OCI-LY3 (cell line): ENCODE measurements at regions not wholly inside any gene's neighbourhood (a gene's known extent, or its start where the extent isn't known, plus 50 kb on each side); places are given as distances from the start of the nearest gene placed in this dataset.

Experiments
- H2AFZ ChIP-seq: fragments of 200-600, 300-600 bp; shearing (Covaris generic); 2 replicates; pipeline ENCODE4 v1.6.0; 2014; ENCODE audit warnings: antibody characterized with exemption, low read depth, low read length
- H3K27ac ChIP-seq: fragments of 200-600, 300-600 bp; sonication (generic); 2 replicates; pipeline ENCODE4 v1.5.1; 2014; ENCODE audit warnings: mild to moderate bottlenecking, low read length, moderate library complexity, mixed read lengths
- H3K27me3 ChIP-seq: fragments of 200-600, 300-600 bp; sonication (generic); 2 replicates; pipeline ENCODE4 v1.6.1; 2014; ENCODE audit warnings: low read depth, low read length, mixed read lengths
- H3K36me3 ChIP-seq: fragments of 200-600, 300-600 bp; sonication (generic); replicated peaks from 2 replicates; pipeline ENCODE3; 2014; ENCODE audit warnings: low read depth, low read length, mixed read lengths
- H3K4me1 ChIP-seq: fragments of 300-600, 200-600 bp; sonication (generic); 2 replicates; pipeline ENCODE4 v1.6.1; 2014; ENCODE audit warnings: low read length, mixed read lengths
- H3K4me2 ChIP-seq: fragments of 200-600, 300-600 bp; sonication (generic); 2 replicates; pipeline ENCODE4 v1.6.1; 2014; ENCODE audit warnings: low read length, mixed read lengths
- H3K4me3 ChIP-seq: fragments of 300-600, 200-600 bp; sonication (generic); 2 replicates; pipeline ENCODE4 v1.5.1; 2014; ENCODE audit warnings: antibody characterized with exemption, mild to moderate bottlenecking, low read length, moderate library complexity
- H3K79me2 ChIP-seq: fragments of 300-600, 200-600 bp; shearing (Covaris generic); 2 replicates; pipeline ENCODE4 v1.6.1; 2014; ENCODE audit warnings: mild to moderate bottlenecking, low read length, mixed read lengths
- H3K9ac ChIP-seq: fragments of 300-600, 200-600 bp; shearing (Covaris generic); 2 replicates; pipeline ENCODE4 v1.6.0; 2014; ENCODE audit warnings: mild to moderate bottlenecking, low read length, moderate library complexity
- H3K9me3 ChIP-seq: fragments of 200-600, 300-600 bp; shearing (Covaris generic); 2 replicates; pipeline ENCODE4 v1.6.1; 2014; ENCODE audit warnings: low read length, mixed read lengths; ENCODE audit not compliant: insufficient read depth
- H4K20me1 ChIP-seq: fragments of 200-600, 300-600 bp; sonication (generic); 2 replicates; pipeline ENCODE4 v1.6.1; 2016; ENCODE audit warnings: low read length, mixed read lengths; ENCODE audit not compliant: insufficient read depth
- EZH2phosphoT487 ChIP-seq: fragments of 200-600 bp; shearing (Covaris generic); IDR thresholded peaks from 2 replicates; pipeline ENCODE4 v1.6.1; 2018; ENCODE audit warnings: antibody characterized with exemption, mixed run types, low read depth
- TF ChIP-seq, protein P1 (sequence below): fragments of 200-600, 300-600 bp; sonication (generic); IDR thresholded peaks from 2 replicates; pipeline ENCODE4 v1.5.1; 2014; ENCODE audit warnings: antibody characterized with exemption, low read length, low read depth

DNA sequence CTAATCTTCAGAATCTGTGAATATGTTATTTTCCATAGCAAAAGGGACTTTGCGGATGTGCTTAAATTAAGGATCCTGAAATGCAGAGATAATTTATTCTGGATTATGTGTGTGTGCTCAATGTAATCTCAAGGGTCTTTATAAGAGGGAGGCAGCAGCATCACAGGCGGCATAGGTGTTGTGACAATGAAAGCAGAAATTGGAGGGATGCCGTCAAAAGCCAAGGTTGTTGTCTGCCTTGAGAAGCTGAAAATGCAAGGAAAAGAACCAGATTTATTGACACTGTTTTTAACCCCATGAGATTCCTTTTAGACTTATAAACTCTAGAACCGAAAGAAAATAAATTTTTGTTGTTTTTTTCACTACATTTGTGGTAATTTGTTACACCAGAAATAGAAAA, 948.5 kb downstream of the TLE4 start:
- TF ChIP-seq, protein P1, sequence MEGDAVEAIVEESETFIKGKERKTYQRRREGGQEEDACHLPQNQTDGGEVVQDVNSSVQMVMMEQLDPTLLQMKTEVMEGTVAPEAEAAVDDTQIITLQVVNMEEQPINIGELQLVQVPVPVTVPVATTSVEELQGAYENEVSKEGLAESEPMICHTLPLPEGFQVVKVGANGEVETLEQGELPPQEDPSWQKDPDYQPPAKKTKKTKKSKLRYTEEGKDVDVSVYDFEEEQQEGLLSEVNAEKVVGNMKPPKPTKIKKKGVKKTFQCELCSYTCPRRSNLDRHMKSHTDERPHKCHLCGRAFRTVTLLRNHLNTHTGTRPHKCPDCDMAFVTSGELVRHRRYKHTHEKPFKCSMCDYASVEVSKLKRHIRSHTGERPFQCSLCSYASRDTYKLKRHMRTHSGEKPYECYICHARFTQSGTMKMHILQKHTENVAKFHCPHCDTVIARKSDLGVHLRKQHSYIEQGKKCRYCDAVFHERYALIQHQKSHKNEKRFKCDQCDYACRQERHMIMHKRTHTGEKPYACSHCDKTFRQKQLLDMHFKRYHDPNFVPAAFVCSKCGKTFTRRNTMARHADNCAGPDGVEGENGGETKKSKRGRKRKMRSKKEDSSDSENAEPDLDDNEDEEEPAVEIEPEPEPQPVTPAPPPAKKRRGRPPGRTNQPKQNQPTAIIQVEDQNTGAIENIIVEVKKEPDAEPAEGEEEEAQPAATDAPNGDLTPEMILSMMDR, result no peak
- no peak for TF ChIP-seq EZH2phosphoT487
- no peaks in the 10 kb centered on the region for H4K20me1 ChIP-seq
- H3K4me3 ChIP-seq, result no peak overlapping the region
- no peak overlapping the region for H3K4me2 ChIP-seq
- no peaks in the 10 kb centered on the region for H3K4me1 ChIP-seq
- H3K79me2 ChIP-seq, result no peaks in the 10 kb centered on the region
- no peak overlapping the region for H2AFZ ChIP-seq
- H3K36me3 ChIP-seq, result no peaks in the 10 kb centered on the region
- no peak overlapping the region for H3K9ac ChIP-seq
- H3K27me3 ChIP-seq, result no peaks in the 10 kb centered on the region
- no peaks in the 10 kb centered on the region for H3K9me3 ChIP-seq
- no peak overlapping the region for H3K27ac ChIP-seq

DNA sequence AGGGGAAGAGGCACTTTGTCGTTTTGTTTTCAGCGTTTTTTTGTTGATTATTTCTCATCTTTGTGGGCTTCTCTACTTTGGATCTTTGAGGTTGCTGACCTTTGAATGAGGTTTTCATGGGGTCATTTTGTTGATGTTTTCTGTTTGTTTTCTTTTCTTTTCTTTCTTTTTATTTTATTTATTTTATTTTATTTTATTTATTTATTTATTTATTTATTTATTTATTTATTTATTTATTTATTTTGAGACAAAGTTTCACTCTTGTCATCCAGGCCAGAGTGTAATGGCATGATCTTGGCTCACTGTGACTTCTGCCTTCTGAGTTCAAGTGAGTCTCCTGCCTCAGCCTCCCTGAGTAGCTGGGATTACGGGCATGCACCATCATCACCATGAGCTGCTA, 946.7 kb downstream of the TLE4 start:
- Histone ChIP-seq H3K9me3 (no peaks in the 10 kb centered on the region), H3K4me1 (no peaks in the 10 kb centered on the region), H3K27ac (no peak overlapping the region), H3K36me3 (no peaks in the 10 kb centered on the region), H2AFZ (no peak overlapping the region), H3K79me2 (no peaks in the 10 kb centered on the region), H3K4me2 (no peak overlapping the region), H4K20me1 (no peaks in the 10 kb centered on the region), H3K9ac (no peak overlapping the region), H3K4me3 (no peak overlapping the region), H3K27me3 (no peaks in the 10 kb centered on the region)
- TF ChIP-seq, protein P1, result no peak
- TF ChIP-seq EZH2phosphoT487, result no peak

GRCh38 chr9:80516679-80517078, 944.9 kb downstream of the TLE4 start:
- no peak overlapping the region for H3K27ac ChIP-seq
- H3K27me3 ChIP-seq, result no peaks in the 10 kb centered on the region
- no peak overlapping the region for H3K4me2 ChIP-seq
- no peaks in the 10 kb centered on the region for H3K9me3 ChIP-seq
- H3K4me3 ChIP-seq, result no peak overlapping the region
- H3K4me1 ChIP-seq, result no peaks in the 10 kb centered on the region
- H4K20me1 ChIP-seq, result no peaks in the 10 kb centered on the region
- TF ChIP-seq, protein P1, result no peak
- no peak for TF ChIP-seq EZH2phosphoT487
- H2AFZ ChIP-seq, result no peak overlapping the region
- H3K79me2 ChIP-seq, result no peaks in the 10 kb centered on the region
- H3K36me3 ChIP-seq, result no peaks in the 10 kb centered on the region
- H3K9ac ChIP-seq, result no peak overlapping the region

GRCh38 chr9:80509358-80509757, 937.6 kb downstream of the TLE4 start:
- no peaks in the 10 kb centered on the region for H4K20me1 ChIP-seq
- TF ChIP-seq, protein P1, result no peak
- H2AFZ ChIP-seq, result no peak overlapping the region
- H3K79me2 ChIP-seq, result no peaks in the 10 kb centered on the region
- H3K4me1 ChIP-seq, result no peaks in the 10 kb centered on the region
- no peaks in the 10 kb centered on the region for H3K9me3 ChIP-seq
- H3K4me3 ChIP-seq, result no peak overlapping the region
- H3K27me3 ChIP-seq, result no peaks in the 10 kb centered on the region
- H3K9ac ChIP-seq, result no peak overlapping the region
- H3K4me2 ChIP-seq, result no peak overlapping the region
- H3K36me3 ChIP-seq, result no peaks in the 10 kb centered on the region
- H3K27ac ChIP-seq, result no peak overlapping the region
